Medulla oblongata (tissue), 1 donor: ENCODE measurements at regions not wholly inside any gene's neighbourhood (a gene's known extent, or its start where the extent isn't known, plus 50 kb on each side); places are given as distances from the start of the nearest gene placed in this dataset.

Source experiments
- DNase-seq: peaks from one replicate; pipeline ENCODE4 v3.0.0-alpha.2; 2015; ENCODE audit errors: extremely low spot score

GRCh38 chr13:57784633-57785032 is 153.1 kb downstream of the PCDH17 start:
- no peak for DNase-seq

- no peak for DNase-seq
Measured at GRCh38 chr13:57787058-57787791, 155.7 kb downstream of the PCDH17 start.

- no peak for DNase-seq
Measured at GRCh38 chr13:57799624-57800023, 168.1 kb downstream of the PCDH17 start.

- no peak for DNase-seq
Measured at GRCh38 chr13:57813651-57814050, 182.1 kb downstream of the PCDH17 start.

GRCh38 chr13:57815600-57815999 is 184.1 kb downstream of the PCDH17 start:
- no peak for DNase-seq

- no peak for DNase-seq
Measured at GRCh38 chr13:57820924-57821323, 189.4 kb downstream of the PCDH17 start.

- no peak for DNase-seq
Measured at GRCh38 chr13:57823704-57824103, 192.2 kb downstream of the PCDH17 start.

GRCh38 chr13:57824121-57824520 is 192.6 kb downstream of the PCDH17 start:
- DNase-seq, result no peak

GRCh38 chr13:57825066-57825465 is 193.5 kb downstream of the PCDH17 start:
- no peak for DNase-seq

- no peak for DNase-seq
Measured at GRCh38 chr13:57829496-57829895, 198.0 kb downstream of the PCDH17 start.

GRCh38 chr13:57832187-57832586 is 200.6 kb downstream of the PCDH17 start:
- DNase-seq, result no peak

GRCh38 chr13:57837801-57838200 is 206.3 kb downstream of the PCDH17 start:
- no peak for DNase-seq

GRCh38 chr13:57843521-57843920 is 212.0 kb downstream of the PCDH17 start:
- no peak for DNase-seq

- DNase-seq, result no peak
Measured at GRCh38 chr13:57846600-57847173, 215.1 kb downstream of the PCDH17 start.

- peak; percentile 19 for DNase-seq
Measured at GRCh38 chr13:57857945-57858344, 226.4 kb downstream of the PCDH17 start.

GRCh38 chr13:57858376-57858775 is 226.8 kb downstream of the PCDH17 start:
- DNase-seq, result no peak

GRCh38 chr13:57862879-57863278 is 231.3 kb downstream of the PCDH17 start:
- DNase-seq, result no peak

- no peak for DNase-seq
Measured at GRCh38 chr13:57865600-57866294, 234.2 kb downstream of the PCDH17 start.

GRCh38 chr13:57874530-57874929 is 243.0 kb downstream of the PCDH17 start:
- DNase-seq, result no peak

- DNase-seq, result no peak
Measured at GRCh38 chr13:57877601-57878000, 246.1 kb downstream of the PCDH17 start.

GRCh38 chr13:57878291-57878690 is 246.7 kb downstream of the PCDH17 start:
- no peak for DNase-seq

- DNase-seq, result no peak
Measured at GRCh38 chr13:57897225-57897624, 265.7 kb downstream of the PCDH17 start.

- no peak for DNase-seq
Measured at GRCh38 chr13:57899096-57899495, 267.6 kb downstream of the PCDH17 start.
